ENCODE measurements at regions not wholly inside any gene's neighbourhood (a gene's known extent, or its start where the extent isn't known, plus 50 kb on each side); places are given as distances from the start of the nearest gene placed in this dataset.

DNA sequence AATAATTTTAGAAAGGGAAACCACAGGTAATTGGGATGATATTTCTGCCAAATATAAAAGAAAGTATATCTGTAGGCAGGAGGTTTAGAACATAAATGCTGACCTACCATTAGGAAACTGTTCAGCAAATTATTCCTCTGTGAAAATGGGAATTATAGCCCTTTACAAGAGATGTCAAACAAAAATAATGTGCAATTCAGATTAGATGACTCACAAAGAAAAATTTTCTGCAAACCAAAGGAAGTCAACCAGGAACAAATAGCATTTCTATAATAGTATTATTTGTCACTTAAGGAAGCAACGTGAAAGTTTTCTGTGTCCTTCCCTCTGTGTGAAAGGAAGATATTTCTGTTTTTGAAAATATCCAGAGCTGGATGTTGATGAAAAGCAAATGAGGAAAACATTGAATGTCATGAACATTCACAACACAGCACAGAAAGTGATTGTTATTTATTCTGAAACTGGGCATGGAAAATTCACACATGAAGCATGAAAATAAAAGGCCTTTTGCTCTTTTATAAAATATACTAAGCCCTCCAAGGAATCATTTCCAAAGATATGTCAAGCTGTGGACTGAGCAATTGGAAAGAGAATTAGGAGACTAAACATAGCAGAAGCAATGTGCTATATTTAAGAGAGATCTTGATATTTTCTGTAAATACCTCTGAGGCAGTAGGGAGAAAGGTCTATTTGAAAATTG, 57.9 kb upstream of the SPHKAP start:
- Histone ChIP-seq H3K9me3 (ENCODE audit: control insufficient read depth in 2 of 2, insufficient read depth in 1 of 2, low read length in 1 of 2) (no peaks in the 10 kb centered on the region), H3K36me3 (ENCODE audit: control insufficient read depth in 2 of 2, insufficient read depth in 2 of 2, low read length in 1 of 2) (no peaks in the 10 kb centered on the region), H3K27ac (ENCODE audit: low read depth in 1 of 2, low read length in 1 of 2) (no peak overlapping the region), H3K27me3 (ENCODE audit: control insufficient read depth in 2 of 2, insufficient read depth in 1 of 2, low read length in 1 of 2) (no peaks in the 10 kb centered on the region), H3K4me1 (ENCODE audit: control insufficient read depth in 2 of 2, insufficient read depth in 2 of 2, low read length in 2 of 2) (no peaks in the 10 kb centered on the region), H3K4me3 (ENCODE audit: low read length in 2 of 2) (no peak overlapping the region)
- WGBS, result 69% methylated on average over 1 of the region's 1 CpG
- no peak for DNase-seq (ENCODE audit: low read depth in 6 of 9, low spot score in 9 of 9)
